NCI-H345 treated with DMSO at 0.1 percent for 48 hours (cell line): ENCODE measurements at regions not wholly inside any gene's neighbourhood (a gene's known extent, or its start where the extent isn't known, plus 50 kb on each side); places are given as distances from the start of the nearest gene placed in this dataset.

ENCODE experiments used
- DNase-seq: peaks from one replicate; lab custom pipeline; 2025; ENCODE audit not compliant: unreplicated experiment; lab: John Stamatoyannopoulos, UW

DNA sequence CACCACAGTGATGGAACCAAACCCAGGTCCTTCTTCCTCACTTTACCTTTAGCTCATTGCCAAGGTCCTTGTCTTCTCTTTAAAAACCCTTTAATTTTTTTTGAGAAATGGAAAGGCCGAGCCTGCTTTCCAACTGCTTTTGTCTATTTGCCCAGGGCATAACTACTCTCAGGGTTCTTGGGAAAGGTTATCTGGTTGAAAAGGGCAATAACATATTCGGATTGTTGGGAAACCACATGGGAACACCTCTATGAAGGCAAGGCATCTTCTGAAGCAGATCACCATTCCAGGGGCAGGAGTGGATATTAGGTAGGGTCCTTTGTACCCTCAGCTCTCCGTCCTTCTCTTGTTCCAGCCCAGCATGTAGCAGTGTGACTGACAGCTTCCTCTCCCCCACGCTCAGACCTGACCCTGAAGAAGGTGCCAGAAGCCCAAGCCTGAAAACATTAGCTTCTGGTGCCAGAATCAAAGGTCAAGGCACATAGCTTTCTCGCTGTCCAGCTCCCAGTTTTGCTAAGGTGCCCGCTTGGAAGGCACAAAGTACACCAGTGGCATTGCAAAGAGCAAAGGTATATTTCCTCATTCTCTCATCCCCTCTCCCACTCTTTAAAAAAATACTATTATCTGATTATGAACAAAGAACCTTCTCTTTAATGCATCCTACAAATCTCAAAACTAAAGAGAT, 123.2 kb upstream of the LINC00305 start:
- DNase-seq = no peak

- DNase-seq = peak; percentile 99
These were observed 122.4 kb upstream of the LINC00305 start for GRCh38 chr18:64271246-64271645.

DNA sequence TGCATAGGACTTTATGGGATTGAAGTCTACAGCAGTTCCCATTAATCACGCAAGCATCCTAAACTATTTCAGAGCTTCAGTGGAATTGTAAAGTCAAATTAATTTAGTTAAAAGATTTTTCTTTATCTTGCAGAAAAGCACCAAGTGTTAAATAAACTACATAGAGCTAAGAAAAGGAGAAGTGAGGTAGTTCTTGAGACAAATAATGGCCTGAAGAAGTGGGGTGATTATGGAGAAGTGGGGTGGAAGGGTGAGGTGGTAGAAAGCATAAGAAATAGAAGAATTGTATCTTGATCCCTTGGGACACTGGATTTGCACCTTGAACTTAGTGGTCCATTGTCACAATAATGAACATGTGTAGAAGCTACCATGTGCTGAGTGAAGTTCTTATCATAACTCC, 121.7 kb upstream of the LINC00305 start:
- DNase-seq = no peak

GRCh38 chr18:64270121-64270520, 121.2 kb upstream of the LINC00305 start:
- no peak for DNase-seq

- no peak for DNase-seq
These were observed 115.3 kb upstream of the LINC00305 start for GRCh38 chr18:64264171-64264570.

DNA sequence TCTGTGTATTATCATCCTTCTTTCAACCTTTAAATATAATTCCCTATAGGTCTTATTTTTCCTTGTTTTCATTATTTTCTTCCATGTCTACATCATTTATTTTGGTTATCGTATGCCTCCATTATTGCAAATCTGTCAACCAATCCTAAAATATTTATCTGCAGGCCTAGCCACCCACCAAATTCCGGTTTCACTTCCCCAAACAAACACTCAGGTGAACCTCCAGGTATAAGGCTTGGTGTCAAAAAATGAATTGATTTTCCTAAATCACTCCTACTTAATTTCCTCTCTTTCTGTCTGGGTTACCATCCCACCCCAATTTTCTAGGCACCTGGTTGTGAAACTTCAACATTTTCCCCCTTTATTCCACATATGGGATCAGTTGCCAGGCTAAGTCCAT, 111.9 kb upstream of the LINC00305 start:
- no peak for DNase-seq

DNA sequence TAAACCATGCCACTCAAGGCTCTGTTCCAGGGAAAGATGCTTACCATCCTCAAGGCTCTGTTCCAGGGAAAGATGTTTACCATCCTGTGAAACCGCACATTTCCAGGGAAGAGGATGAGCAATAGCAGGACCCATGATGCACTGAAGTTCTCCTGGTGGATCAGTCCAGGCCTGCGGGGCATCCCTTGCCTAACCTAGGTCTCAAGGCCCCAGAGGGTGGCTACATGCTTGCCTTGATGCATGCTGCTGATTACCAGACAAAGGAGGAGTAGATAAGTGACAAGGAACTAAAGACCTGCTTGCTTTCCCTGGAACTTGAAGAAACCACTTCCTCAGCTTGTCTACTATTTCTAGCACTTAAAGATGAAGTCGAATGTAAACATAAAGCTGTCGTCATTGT, 111.0 kb upstream of the LINC00305 start:
- DNase-seq = no peak

- DNase-seq = no peak
These were observed 109.3 kb upstream of the LINC00305 start for GRCh38 chr18:64258111-64258650.

- DNase-seq = no peak
These were observed 105.7 kb upstream of the LINC00305 start for GRCh38 chr18:64254399-64255093.

GRCh38 chr18:64253873-64254272, 105.0 kb upstream of the LINC00305 start:
- no peak for DNase-seq

GRCh38 chr18:64253222-64253621, 104.3 kb upstream of the LINC00305 start:
- DNase-seq = no peak

- DNase-seq = no peak
These were observed 99.9 kb upstream of the LINC00305 start for GRCh38 chr18:64248836-64249235.

DNA sequence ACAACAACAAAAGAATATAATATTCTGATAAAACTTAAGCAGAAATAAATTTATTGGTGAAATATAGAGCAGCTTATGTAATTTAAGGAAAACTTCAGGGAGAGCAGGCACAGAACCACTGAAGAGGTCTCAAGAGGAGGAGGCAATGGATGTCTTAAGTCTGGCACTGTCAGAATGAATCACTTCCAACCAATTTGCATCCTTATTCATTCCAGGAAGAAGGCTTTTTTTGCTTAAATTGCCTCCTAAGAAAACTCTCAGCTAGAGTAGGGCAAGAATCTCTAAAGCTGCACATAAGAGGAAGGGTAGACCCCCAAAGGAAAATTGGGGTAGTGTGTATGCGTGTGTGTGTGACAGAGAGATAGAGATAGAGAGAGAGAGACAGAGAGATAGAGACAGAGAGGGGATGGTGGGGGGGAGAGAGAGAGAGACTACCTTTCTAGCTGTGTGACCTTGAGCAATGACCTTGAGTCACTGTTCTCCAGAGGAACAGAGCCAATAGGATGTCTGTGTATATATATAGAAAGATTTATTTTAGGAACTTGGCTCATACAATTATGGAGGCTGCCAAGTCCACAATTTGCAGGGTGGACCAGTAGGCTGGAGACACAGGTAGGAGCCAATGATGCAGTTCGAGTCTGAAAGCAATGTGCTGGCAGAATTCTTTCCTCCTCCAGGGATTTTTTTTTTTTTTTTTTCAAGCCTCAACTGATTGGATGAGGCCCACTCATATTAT, 96.4 kb upstream of the LINC00305 start:
- no peak for DNase-seq

DNA sequence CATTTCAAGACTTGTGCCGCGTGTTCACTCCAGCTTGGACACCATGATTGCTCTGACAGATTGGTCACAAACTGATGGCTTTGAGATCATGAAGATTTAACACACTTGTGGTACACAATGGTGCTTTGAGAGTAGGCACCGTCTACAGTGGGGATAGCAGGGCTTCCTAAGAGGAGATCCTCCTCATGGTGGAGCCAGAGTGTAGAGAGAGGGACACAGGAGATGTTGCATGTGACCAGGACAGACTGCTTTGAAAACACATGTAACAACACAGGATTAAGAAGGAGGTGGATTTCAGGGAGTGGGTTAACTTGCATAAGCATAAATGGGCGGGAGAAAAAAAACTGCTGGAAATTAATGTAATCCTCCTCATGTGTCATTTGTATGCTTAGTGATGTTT, 95.7 kb upstream of the LINC00305 start:
- DNase-seq = no peak

DNA sequence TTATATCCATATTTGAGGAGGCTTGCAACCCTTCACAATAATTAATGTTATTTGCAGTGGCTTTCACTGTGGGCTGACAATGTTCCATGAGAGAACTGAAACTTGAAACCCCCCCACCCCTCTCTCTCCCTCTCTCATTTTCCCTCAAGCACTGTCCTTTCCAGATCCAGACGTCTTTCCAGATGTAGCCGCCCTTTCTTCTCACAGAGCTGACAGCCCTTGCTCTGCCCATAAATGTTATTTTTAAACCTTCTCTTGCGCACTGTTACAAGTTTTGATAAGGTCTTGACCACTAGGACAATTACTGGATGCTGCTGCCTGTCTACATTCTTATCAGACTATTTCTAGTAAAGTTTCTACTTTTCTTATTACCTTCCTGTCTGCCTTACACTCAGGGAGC, 91.4 kb upstream of the LINC00305 start:
- no peak for DNase-seq

GRCh38 chr18:64238076-64238475, 89.2 kb upstream of the LINC00305 start:
- DNase-seq = no peak

GRCh38 chr18:64234321-64234720, 85.4 kb upstream of the LINC00305 start:
- DNase-seq = no peak

DNA sequence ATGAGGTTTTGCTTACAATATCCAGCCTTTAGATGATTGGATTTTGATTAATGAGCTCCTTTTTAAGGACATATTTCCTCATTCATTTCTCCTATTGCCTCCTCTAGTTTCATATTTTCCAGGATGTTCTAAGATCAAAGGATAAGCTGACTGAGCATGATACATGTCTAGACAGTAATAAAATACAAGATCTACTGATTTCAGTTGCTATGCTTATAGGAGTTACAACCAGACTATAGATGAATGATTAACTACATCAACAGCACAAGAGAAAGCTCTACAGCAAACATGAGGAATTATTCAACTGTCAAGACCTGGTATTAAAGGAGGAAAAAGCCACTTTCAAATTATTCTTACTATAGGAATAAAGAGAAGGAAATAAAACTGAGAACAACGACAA, 85.0 kb upstream of the LINC00305 start:
- DNase-seq = no peak

DNA sequence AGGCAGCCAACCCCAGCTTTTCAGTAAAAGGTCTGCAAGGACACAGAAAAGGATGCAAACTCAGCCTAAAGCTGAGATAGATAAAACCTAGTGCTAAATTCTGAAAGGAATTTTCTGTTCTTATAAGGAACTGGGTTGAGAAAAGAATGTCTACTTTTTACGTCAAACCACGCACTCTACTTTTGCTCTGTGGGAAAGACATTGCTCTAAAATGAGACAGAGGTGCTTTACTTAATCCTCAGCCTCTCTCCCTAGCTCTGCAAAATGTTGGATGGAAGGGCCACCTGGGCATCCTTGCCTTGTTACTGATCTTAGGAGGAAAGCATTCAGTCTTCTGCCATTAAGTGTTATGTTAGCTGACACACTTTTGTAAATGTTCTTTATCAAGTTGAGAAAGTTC, 72.1 kb upstream of the LINC00305 start:
- no peak for DNase-seq

GRCh38 chr18:64219517-64219916, 70.6 kb upstream of the LINC00305 start:
- no peak for DNase-seq

GRCh38 chr18:64210401-64210949, 61.6 kb upstream of the LINC00305 start:
- DNase-seq = no peak

GRCh38 chr18:64208516-64208915, 59.6 kb upstream of the LINC00305 start:
- DNase-seq = no peak
